Trophoblast cell (in vitro differentiated cells and primary cell): ENCODE measurements at regions not wholly inside any gene's neighbourhood (a gene's known extent, or its start where the extent isn't known, plus 50 kb on each side); places are given as distances from the start of the nearest gene placed in this dataset.

ENCODE experiments used
- DNase-seq, 2 donors: peaks; one replicate each; pipeline ENCODE4 v3.0.0-alpha.2; 2016
- H2AFZ ChIP-seq: 2 replicates; pipeline ENCODE4 v1.6.1; 2013; ENCODE audit warnings: low read length, moderate library complexity, mild to moderate bottlenecking; ENCODE audit not compliant: insufficient read depth, poor library complexity
- H2AK5ac ChIP-seq: 2 replicates; pipeline ENCODE4 v1.6.1; 2013; ENCODE audit warnings: mild to moderate bottlenecking, low read length
- H2BK120ac ChIP-seq: 2 replicates; pipeline ENCODE4 v1.6.1; 2013; ENCODE audit warnings: low read length, mild to moderate bottlenecking, moderate library complexity; ENCODE audit not compliant: insufficient read depth, poor library complexity
- H2BK12ac ChIP-seq: 2 replicates; pipeline ENCODE4 v1.6.1; 2013; ENCODE audit warnings: mild to moderate bottlenecking, low read length, moderate library complexity
- H2BK5ac ChIP-seq: 2 replicates; pipeline ENCODE4 v1.6.1; 2013; ENCODE audit warnings: low read length, low read depth, moderate library complexity, mild to moderate bottlenecking; ENCODE audit not compliant: poor library complexity
- H3K14ac ChIP-seq: 2 replicates; pipeline ENCODE4 v1.6.1; 2013; ENCODE audit warnings: mild to moderate bottlenecking, low read length
- H3K18ac ChIP-seq: 2 replicates; pipeline ENCODE4 v1.6.1; 2013; ENCODE audit warnings: mild to moderate bottlenecking, low read length
- H3K23ac ChIP-seq: 2 replicates; pipeline ENCODE4 v1.6.1; 2013; ENCODE audit warnings: low read length
- H3K27ac ChIP-seq: 2 replicates; pipeline ENCODE4 v1.5.1; 2013; ENCODE audit warnings: low read depth, mild to moderate bottlenecking, inconsistent platforms, low read length, moderate library complexity
- H3K27me3 ChIP-seq: 2 replicates; pipeline ENCODE4 v1.6.1; 2013; ENCODE audit warnings: inconsistent platforms, mild to moderate bottlenecking, low read length, moderate library complexity; ENCODE audit not compliant: insufficient read depth
- H3K36me3 ChIP-seq, 2 experiments: 1 replicate in 1 of 2; 2 replicates in 1 of 2; pipeline ENCODE4 v1.6.1; 2013; ENCODE audit warnings: low read length in 2 of 2, mild to moderate bottlenecking in 2 of 2, moderate library complexity in 1 of 2; ENCODE audit not compliant: insufficient read depth in 2 of 2, control insufficient read depth in 1 of 2
- H3K4ac ChIP-seq: 2 replicates; pipeline ENCODE4 v1.6.1; 2013; ENCODE audit warnings: low read depth, mild to moderate bottlenecking, low read length, moderate library complexity
- H3K4me1 ChIP-seq, 2 experiments: 1 replicate in 1 of 2; 2 replicates in 1 of 2; pipeline ENCODE4 v1.6.1; 2013; ENCODE audit warnings: low read length in 2 of 2, mild to moderate bottlenecking in 2 of 2, moderate library complexity in 1 of 2; ENCODE audit not compliant: insufficient read depth in 2 of 2, control insufficient read depth in 1 of 2
- H3K4me2 ChIP-seq: 2 replicates; pipeline ENCODE4 v1.6.1; 2013; ENCODE audit warnings: inconsistent platforms, mild to moderate bottlenecking, low read length, moderate library complexity
- H3K4me3 ChIP-seq: 2 replicates; pipeline ENCODE4 v1.5.1; 2013; ENCODE audit warnings: mild to moderate bottlenecking, low read depth, low read length, inconsistent platforms
- H3K79me1 ChIP-seq: one replicate; pipeline ENCODE4 v1.6.1; 2013; ENCODE audit warnings: low read length
- H3K79me2 ChIP-seq: 2 replicates; pipeline ENCODE4 v1.6.1; 2013; ENCODE audit warnings: low read length, mild to moderate bottlenecking; ENCODE audit not compliant: control insufficient read depth, insufficient read depth, poor library complexity
- H3K9ac ChIP-seq: 2 replicates; pipeline ENCODE4 v1.6.1; 2013; ENCODE audit warnings: mild to moderate bottlenecking, low read length
- H3K9me3 ChIP-seq: 2 replicates; pipeline ENCODE4 v1.6.1; 2013; ENCODE audit warnings: low read depth, mild to moderate bottlenecking, control low read depth, inconsistent platforms, low read length; ENCODE audit not compliant: insufficient read depth
- H4K12ac ChIP-seq: 2 replicates; pipeline ENCODE4 v1.6.1; 2013; ENCODE audit warnings: low read depth, mild to moderate bottlenecking, low read length, moderate library complexity
- H4K8ac ChIP-seq: 2 replicates; pipeline ENCODE4 v1.6.1; 2013; ENCODE audit warnings: low read depth, mild to moderate bottlenecking, low read length, moderate library complexity
- H4K91ac ChIP-seq: one replicate; pipeline ENCODE4 v1.6.1; 2013; ENCODE audit warnings: low read depth, mild to moderate bottlenecking, low read length, moderate library complexity
- WGBS: extraction: QIAGEN DNeasy Blood & Tissue Kit; methylation state at CpG from one replicate; pipeline ENCODE4 v1.1.7; 2013; ENCODE audit warnings: missing lambda C conversion rate; ENCODE audit not compliant: insufficient read length, insufficient coverage; ENCODE audit errors: extremely low coverage; 5-methylcytosine and 5-hydroxymethylcytosine counted together

GRCh38 chr1:232893481-232894313 lies 56.7 kb upstream of the NTPCR start:
- H3K18ac ChIP-seq = no peak overlapping the region
- H3K9ac ChIP-seq = no peak overlapping the region
- WGBS = no CpG with 5 or more reads among the region's 4 CpGs
- H3K4me2 ChIP-seq = no peak overlapping the region
- no peak overlapping the region for H2AFZ ChIP-seq
- no peak overlapping the region for H4K91ac ChIP-seq
- no peak overlapping the region for H2BK5ac ChIP-seq
- no peaks in the 10 kb centered on the region for H3K27me3 ChIP-seq
- H4K8ac ChIP-seq = no peak overlapping the region
- no peak overlapping the region for H2AK5ac ChIP-seq
- no peak overlapping the region for H4K12ac ChIP-seq
- no peaks in the 10 kb centered on the region for H3K79me2 ChIP-seq
- H3K4ac ChIP-seq = no peak overlapping the region
- H3K79me1 ChIP-seq = no peaks in the 10 kb centered on the region
- H3K4me1 ChIP-seq = no peaks in the 10 kb centered on the region
- no peak overlapping the region for H3K4me3 ChIP-seq
- H2BK120ac ChIP-seq = peak overlapping the region; percentile 32
- H3K14ac ChIP-seq = no peak overlapping the region
- no peak overlapping the region for H3K23ac ChIP-seq
- H3K9me3 ChIP-seq = peaks cover 3% of the 10 kb centered on the region
- H3K27ac ChIP-seq = no peak overlapping the region
- no peaks in the 10 kb centered on the region for H3K36me3 ChIP-seq
- H2BK12ac ChIP-seq = no peak overlapping the region
- no peak for DNase-seq

- Histone ChIP-seq H3K27ac (no peak overlapping the region), H2AK5ac (no peak overlapping the region), H2BK5ac (no peak overlapping the region), H3K79me1 (no peaks in the 10 kb centered on the region), H3K14ac (no peak overlapping the region), H3K4me3 (no peak overlapping the region), H2AFZ (no peak overlapping the region), H3K9me3 (peaks cover 5% of the 10 kb centered on the region), H4K91ac (peak overlapping the region; percentile 53), H4K12ac (no peak overlapping the region), H4K8ac (no peak overlapping the region), H3K18ac (no peak overlapping the region), H3K23ac (no peak overlapping the region), H3K27me3 (no peaks in the 10 kb centered on the region), H3K9ac (no peak overlapping the region), H3K36me3 (no peaks in the 10 kb centered on the region), H3K4ac (no peak overlapping the region), H3K4me2 (no peak overlapping the region), H2BK120ac (peak overlapping the region; percentile 8), H3K79me2 (no peaks in the 10 kb centered on the region), H2BK12ac (peak overlapping the region; percentile 3), H3K4me1 (no peaks in the 10 kb centered on the region)
- DNase-seq = no peak
- whole genome bisulfite sequencing = no CpG with 5 or more reads among the region's 3 CpGs
Observed at GRCh38 chr1:232894436-232894835, 56.0 kb upstream of the NTPCR start.

DNA sequence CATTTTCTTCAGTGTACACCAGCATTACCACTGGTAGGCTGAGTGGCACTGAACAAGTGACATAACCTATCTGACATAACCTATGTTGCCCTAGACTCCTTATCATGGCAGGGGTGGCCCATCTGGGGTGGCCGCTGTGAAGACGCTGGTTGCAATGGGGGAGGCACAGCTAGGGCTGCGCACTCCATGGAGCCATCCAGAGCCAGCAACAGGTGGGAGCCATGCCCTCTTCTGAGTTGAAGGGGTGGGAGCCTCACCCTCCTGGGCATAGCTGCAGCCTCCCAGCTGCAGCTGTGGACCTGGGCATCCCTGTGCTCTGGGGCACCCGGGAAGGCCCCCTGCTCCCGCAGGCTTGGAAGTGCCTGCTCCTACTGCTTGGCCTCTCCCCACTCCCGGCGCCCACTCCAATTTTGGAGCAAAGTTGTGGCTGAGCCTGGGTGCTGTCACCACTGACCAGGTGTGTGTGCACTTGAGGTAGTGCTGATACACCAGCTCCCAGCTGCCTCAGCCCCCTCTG lies 52.4 kb upstream of the NTPCR start:
- Histone ChIP-seq H4K12ac (no peak overlapping the region), H4K8ac (no peak overlapping the region), H3K79me2 (no peaks in the 10 kb centered on the region), H2AK5ac (no peak overlapping the region), H3K23ac (no peak overlapping the region), H3K4me1 (peaks cover 8 to 16% of the 10 kb centered on the region in 2 experiments), H3K9ac (no peak overlapping the region), H2BK120ac (no peak overlapping the region), H3K27me3 (no peaks in the 10 kb centered on the region), H3K4me3 (no peak overlapping the region), H2BK5ac (no peak overlapping the region), H4K91ac (no peak overlapping the region), H3K27ac (no peak overlapping the region), H2AFZ (no peak overlapping the region), H3K14ac (no peak overlapping the region), H3K4me2 (no peak overlapping the region), H2BK12ac (no peak overlapping the region), H3K4ac (no peak overlapping the region), H3K36me3 (no peaks in the 10 kb centered on the region), H3K18ac (no peak overlapping the region), H3K9me3 (peaks cover 5% of the 10 kb centered on the region), H3K79me1 (no peaks in the 10 kb centered on the region)
- no peak for DNase-seq
- no CpG with 5 or more reads among the region's 7 CpGs for WGBS

- Histone ChIP-seq H3K79me1 (no peaks in the 10 kb centered on the region), H4K8ac (no peak overlapping the region), H3K27ac (no peak overlapping the region), H2BK120ac (no peak overlapping the region), H2BK5ac (no peak overlapping the region), H3K4me3 (peak overlapping the region; percentile 18), H3K79me2 (no peaks in the 10 kb centered on the region), H3K23ac (peak overlapping the region; percentile 31), H3K4ac (no peak overlapping the region), H3K9ac (no peak overlapping the region), H4K91ac (no peak overlapping the region), H2AFZ (no peak overlapping the region), H2BK12ac (no peak overlapping the region), H3K4me2 (no peak overlapping the region), H3K4me1 (peaks cover 8 to 16% of the 10 kb centered on the region in 2 experiments), H2AK5ac (no peak overlapping the region), H3K9me3 (peaks cover 5% of the 10 kb centered on the region), H3K14ac (no peak overlapping the region), H4K12ac (no peak overlapping the region), H3K27me3 (no peaks in the 10 kb centered on the region), H3K36me3 (no peaks in the 10 kb centered on the region), H3K18ac (no peak overlapping the region)
- no peak for DNase-seq
- no CpG with 5 or more reads among the region's 5 CpGs for WGBS
Observed at GRCh38 chr1:232899268-232899667, 51.1 kb upstream of the NTPCR start.
